ENCODE measurements at regions not wholly inside any gene's neighbourhood (a gene's known extent, or its start where the extent isn't known, plus 50 kb on each side); places are given as distances from the start of the nearest gene placed in this dataset.
"Not testable (repeated sequence)": the region's sequence is repeated elsewhere in the genome, so short reads cannot be mapped to it uniquely, and the experiment has no call there.

DNA sequence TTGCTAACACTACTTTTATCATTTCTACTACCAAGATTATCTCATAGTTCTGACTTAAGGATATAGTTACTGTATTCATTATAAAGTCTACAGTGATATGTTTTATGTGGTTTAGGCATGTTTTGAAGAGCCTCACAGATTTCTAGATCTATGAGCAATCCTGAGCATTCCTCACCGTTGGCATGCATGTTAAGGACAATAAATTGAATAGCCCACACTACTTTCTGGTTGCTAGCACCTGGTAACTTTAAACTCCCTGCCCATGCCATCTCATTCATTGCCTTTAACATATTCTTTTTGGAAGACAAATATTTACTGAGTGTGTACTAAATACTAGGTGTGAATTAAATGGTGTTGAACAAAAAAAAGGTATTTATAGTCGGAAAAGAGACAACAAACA, 868.1 kb upstream of the CDH9 start:
- DNase-seq, result no peak
- Mint-ChIP-seq H3K27me3 (no peaks in the 10 kb centered on the region), H3K4me3 (no peak overlapping the region), H3K9me3 (peaks cover 11 to 13% of the 10 kb centered on the region in 2 donors), H3K4me1 (no peaks in the 10 kb centered on the region), H3K36me3 (no peaks in the 10 kb centered on the region), H3K27ac (no peak overlapping the region)
- no peak for ATAC-seq (replicated peaks)

DNA sequence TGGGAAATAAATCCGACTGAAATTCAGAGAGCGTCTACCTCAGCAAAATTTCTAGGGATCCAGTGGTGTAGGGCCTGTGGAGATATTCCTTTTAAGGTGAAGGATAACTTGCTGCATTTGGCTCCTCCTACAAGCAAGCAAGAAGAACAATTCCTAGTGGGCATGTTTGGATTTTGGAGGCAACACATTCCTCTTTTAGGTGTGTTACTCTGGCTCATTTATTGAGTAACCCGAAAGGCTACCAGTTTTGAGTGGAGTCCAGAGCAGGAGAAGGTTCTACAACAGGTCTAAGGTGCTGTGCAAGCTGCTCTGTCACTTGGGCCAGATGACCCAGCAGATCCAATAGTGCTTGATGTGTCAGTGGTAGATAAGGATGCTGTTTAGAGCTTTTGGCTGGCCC, 862.4 kb upstream of the CDH9 start:
- Mint-ChIP-seq H3K4me3 (no peak overlapping the region), H3K9me3 (peaks cover 11 to 15% of the 10 kb centered on the region in 2 donors), H3K36me3 (no peaks in the 10 kb centered on the region), H3K27ac (no peak overlapping the region), H3K27me3 (no peaks in the 10 kb centered on the region), H3K4me1 (no peaks in the 10 kb centered on the region)
- no peak for DNase-seq
- no peak for ATAC-seq (replicated peaks)

DNA sequence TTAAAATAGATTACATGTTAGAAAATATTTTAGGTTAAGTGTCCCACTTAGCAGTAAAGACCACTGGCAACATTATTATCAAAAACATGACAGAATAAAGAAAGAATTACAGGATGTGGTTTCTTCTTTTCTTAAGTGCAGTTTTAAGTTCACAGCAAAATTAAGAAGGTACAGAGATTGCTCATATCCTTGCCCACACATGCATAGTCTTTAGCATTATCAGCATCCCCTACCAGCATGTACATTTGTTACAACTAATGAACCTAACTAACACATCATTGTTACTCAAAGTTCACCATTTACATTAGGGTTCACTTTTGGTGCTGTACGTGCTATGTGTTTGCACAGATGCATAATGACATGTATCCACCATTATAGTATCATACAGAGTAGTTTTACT, 837.7 kb upstream of the CDH9 start:
- no peaks in the 10 kb centered on the region for H3K36me3 Mint-ChIP-seq
- no peak overlapping the region for H3K27ac Mint-ChIP-seq
- H3K4me1 Mint-ChIP-seq, result no peaks in the 10 kb centered on the region
- peaks cover 11 to 15% of the 10 kb centered on the region in 2 donors for H3K9me3 Mint-ChIP-seq
- DNase-seq, result no peak
- no peaks in the 10 kb centered on the region for H3K27me3 Mint-ChIP-seq
- H3K4me3 Mint-ChIP-seq, result no peak overlapping the region
- no peak for ATAC-seq (replicated peaks)

DNA sequence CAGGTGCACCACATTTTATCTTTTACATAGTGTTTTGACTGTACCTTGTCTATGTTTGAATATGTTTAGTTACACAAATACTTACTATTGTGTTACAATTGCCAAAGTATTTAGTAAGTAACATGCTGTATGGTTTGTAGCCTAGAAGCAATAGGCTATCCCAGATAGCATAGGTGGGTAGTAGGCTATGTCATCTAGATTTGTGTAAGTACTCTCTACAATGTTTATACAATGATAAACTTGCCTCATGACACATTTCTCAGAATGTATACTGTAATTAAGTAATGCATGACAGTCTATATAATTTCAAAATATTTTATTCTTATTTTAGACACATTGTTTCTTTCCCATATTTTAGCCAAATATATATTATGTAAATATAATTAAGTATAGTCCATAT, 836.8 kb upstream of the CDH9 start:
- no peaks in the 10 kb centered on the region for H3K4me1 Mint-ChIP-seq
- no peak overlapping the region for H3K27ac Mint-ChIP-seq
- DNase-seq, result no peak
- ATAC-seq (replicated peaks), result no peak
- H3K36me3 Mint-ChIP-seq, result no peaks in the 10 kb centered on the region
- H3K4me3 Mint-ChIP-seq, result no peak overlapping the region
- H3K27me3 Mint-ChIP-seq, result no peaks in the 10 kb centered on the region
- peaks cover 11 to 13% of the 10 kb centered on the region in 2 donors for H3K9me3 Mint-ChIP-seq

DNA sequence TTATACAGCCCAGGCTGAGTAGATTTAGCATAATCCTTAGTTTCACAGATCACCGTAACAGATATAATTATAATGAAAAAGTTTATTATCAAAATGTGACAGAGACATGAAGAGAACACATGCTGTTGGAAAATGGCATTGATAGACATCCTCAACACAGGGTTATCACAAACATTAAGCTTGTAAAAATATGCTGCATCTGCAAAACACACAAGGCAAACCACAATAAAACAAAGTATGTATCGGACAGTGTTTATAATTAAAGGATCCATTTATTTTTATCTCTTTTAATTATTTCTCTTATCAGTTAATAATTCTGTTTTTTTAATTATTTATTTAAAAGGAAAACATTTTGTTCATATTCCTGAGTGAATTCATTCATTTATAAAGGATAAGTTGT, 829.9 kb upstream of the CDH9 start:
- no peak for ATAC-seq (replicated peaks)
- Mint-ChIP-seq H3K36me3 (no peaks in the 10 kb centered on the region), H3K4me3 (no peak overlapping the region), H3K27me3 (no peaks in the 10 kb centered on the region), H3K27ac (no peak overlapping the region), H3K9me3 (peaks cover 12 to 18% of the 10 kb centered on the region in 2 donors), H3K4me1 (no peaks in the 10 kb centered on the region)
- no peak for DNase-seq

DNA sequence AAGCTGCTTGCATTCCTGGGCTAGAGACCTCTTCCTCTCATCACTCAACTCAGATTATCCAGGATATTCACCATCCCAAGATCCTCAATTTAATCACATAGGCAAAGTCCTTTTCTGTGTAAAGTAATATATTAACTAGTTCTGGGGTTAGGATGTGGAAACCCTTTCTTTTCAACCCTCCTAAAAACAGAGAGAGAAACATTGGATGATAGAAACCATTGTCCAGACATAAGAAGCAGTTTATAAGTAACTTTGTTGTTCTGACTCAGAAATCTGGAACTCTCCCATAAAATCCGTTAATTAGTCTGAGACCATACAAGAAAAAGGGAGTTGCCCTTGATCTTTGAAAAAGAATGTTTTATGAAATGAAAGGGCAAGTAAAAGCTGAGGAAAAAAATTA, 817.1 kb upstream of the CDH9 start:
- ATAC-seq (replicated peaks), result no peak
- H3K4me1 Mint-ChIP-seq, result no peaks in the 10 kb centered on the region
- H3K36me3 Mint-ChIP-seq, result no peaks in the 10 kb centered on the region
- H3K4me3 Mint-ChIP-seq, result no peak overlapping the region
- H3K27ac Mint-ChIP-seq, result no peak overlapping the region
- H3K27me3 Mint-ChIP-seq, result no peaks in the 10 kb centered on the region
- peaks cover 0 to 2% of the 10 kb centered on the region in 2 donors for H3K9me3 Mint-ChIP-seq
- DNase-seq, result no peak

DNA sequence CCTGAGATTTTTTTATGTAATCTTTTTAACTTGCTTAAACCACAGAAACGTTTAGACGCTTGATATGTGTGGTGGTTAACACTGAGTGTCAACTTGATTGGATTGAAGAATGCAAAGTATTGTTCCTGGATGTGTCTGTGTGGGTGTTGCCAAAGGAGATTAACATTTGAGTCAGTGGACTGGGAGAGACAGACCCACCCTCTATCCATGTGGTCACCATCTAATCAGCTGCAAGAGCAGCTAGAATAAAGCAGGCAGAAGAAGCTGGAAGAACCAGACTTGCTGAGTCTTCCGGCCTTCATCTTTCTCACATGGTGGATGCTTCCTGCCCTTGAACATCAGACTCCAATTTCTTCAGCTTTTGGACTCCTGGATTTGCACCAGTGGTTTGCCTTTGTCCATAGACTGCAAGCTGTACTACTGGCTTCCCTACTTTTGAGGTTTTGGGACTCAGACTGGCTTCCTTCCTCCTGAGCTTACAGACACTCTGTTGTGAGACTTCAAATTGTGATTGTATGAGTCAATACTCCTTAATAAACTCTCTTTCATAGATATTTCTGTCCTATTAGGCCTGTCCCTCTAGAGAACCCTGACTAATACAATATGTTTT, 816.0 kb upstream of the CDH9 start:
- DNase-seq (no peak), ATAC-seq (replicated peaks) (no peak)
- Mint-ChIP-seq H3K27ac (no peak overlapping the region), H3K4me3 (no peak overlapping the region), H3K4me1 (no peaks in the 10 kb centered on the region), H3K36me3 (no peaks in the 10 kb centered on the region), H3K27me3 (no peaks in the 10 kb centered on the region), H3K9me3 (peaks cover 0 to 4% of the 10 kb centered on the region in 2 donors)

DNA sequence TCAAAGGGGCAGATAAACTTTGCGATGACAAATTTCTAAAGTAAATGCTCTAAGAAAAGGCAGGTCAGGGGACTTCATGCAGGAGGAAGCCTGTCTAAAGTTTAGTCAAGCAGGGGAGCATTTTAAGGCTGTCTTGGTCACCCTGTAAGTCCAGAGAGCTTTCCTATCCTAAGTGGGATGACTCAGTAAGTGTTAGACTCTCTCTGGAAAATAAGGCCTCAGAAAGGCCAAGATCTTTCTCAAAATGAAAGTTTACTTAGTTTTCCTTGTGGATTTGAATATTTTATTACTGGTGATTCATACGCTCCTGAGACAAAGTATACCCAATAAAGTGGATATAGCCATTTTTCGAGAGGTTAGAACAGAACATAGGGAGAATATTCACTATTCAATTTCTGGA, 806.9 kb upstream of the CDH9 start:
- no peak for DNase-seq
- Mint-ChIP-seq H3K4me1 (no peaks in the 10 kb centered on the region), H3K36me3 (no peaks in the 10 kb centered on the region), H3K4me3 (no peak overlapping the region), H3K27me3 (no peaks in the 10 kb centered on the region), H3K27ac (no peak overlapping the region), H3K9me3 (peaks cover 5 to 12% of the 10 kb centered on the region in 2 donors)
- ATAC-seq (replicated peaks), result no peak

DNA sequence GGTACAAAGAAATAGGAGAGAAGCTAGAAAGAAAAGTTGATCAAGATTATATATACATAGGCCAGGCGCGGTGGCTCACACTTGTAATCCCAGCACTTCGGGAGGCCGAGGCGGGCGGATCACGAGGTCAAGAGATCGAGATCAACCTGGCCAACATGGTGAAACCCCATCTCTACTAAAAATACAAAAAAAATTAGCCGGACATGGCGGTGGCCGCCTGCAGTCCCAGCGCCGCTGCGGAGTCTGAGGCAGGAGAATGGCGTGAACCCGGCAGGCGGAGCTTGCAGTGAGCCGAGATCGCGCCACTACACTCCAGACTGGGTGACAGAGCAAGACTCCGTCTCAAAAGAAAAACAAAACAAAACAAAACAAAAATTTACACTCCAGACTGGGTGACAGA, 798.3 kb upstream of the CDH9 start:
- not testable (repeated sequence) for H3K4me1 Mint-ChIP-seq; ATAC-seq (replicated peaks)

DNA sequence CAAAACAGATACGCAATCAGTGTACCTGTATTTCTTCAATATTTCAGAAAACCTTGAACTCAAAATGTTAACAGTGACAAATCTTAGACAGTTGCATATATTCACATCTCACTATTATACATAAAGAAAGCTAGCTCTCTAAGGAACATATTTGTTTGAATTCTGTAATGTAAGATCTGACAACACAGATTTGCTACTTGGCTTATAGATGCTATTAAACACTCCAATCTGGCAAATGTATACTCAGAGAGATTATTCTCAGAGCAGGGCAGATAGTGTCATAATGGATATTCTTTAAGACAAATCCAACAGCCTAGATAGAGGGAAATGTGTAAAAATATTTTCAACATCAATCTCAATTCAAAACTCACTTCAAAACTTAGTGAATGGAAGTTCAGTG, 794.5 kb upstream of the CDH9 start:
- Mint-ChIP-seq H3K4me3 (no peak overlapping the region), H3K27me3 (no peaks in the 10 kb centered on the region), H3K9me3 (peaks cover 7 to 8% of the 10 kb centered on the region in 2 donors), H3K27ac (no peak overlapping the region), H3K36me3 (no peaks in the 10 kb centered on the region), H3K4me1 (no peaks in the 10 kb centered on the region)
- no peak for DNase-seq
- no peak for ATAC-seq (replicated peaks)

More for the DNA sequence above, 798.3 kb upstream of the CDH9 start:
- H3K9me3 Mint-ChIP-seq, H3K27ac Mint-ChIP-seq, H3K4me3 Mint-ChIP-seq, H3K36me3 Mint-ChIP-seq, H3K27me3 Mint-ChIP-seq, DNase-seq: not testable (repeated sequence)

DNA sequence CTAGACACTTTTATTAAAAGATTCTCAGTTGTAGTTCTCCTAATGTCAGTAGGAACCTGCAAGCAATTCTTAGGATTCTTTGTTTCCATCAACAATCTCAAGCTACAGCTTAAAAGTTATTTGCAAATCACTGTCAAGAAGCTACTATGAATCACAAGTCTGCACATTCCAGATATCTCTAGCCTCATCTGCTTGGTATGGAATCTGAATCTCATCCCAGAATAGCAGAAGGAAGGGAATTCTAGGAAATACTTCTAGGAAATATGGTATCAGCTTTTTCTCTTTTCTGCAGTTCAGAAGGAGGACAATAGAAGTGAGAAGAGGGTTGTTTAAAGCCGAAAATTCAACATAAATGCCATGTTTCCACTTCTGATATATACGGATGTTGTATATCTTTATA, 792.2 kb upstream of the CDH9 start:
- Mint-ChIP-seq H3K4me3 (no peak overlapping the region), H3K9me3 (peaks cover 0 to 2% of the 10 kb centered on the region in 2 donors), H3K27ac (no peak overlapping the region), H3K36me3 (no peaks in the 10 kb centered on the region), H3K27me3 (no peaks in the 10 kb centered on the region), H3K4me1 (no peaks in the 10 kb centered on the region)
- ATAC-seq (replicated peaks) (no peak), DNase-seq (no peak)

DNA sequence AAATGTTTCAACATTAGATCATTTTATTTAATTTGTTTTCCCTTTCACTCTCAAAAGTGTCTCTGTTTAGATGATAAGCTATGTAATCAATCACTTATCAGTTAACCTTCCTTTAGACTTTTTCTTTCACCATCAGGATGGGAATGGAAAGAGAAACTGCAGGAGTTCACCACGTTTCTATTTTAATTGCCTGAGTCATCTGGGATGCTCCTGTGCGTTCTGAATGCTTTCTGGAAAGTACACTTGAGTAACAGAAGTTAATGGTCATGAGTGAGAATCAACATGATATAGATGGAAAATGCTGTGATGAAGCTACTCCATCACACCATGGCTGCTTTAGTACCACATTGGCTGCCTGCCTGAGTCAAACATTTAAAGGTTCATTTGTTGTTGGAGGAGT, 783.3 kb upstream of the CDH9 start:
- H3K4me1 Mint-ChIP-seq, result no peaks in the 10 kb centered on the region
- ATAC-seq (replicated peaks) (no peak), DNase-seq (no peak)
- H3K9me3 Mint-ChIP-seq, result peaks cover 6 to 9% of the 10 kb centered on the region in 2 donors
- no peak overlapping the region for H3K27ac Mint-ChIP-seq
- H3K27me3 Mint-ChIP-seq, result no peaks in the 10 kb centered on the region
- H3K36me3 Mint-ChIP-seq, result no peaks in the 10 kb centered on the region
- H3K4me3 Mint-ChIP-seq, result no peak overlapping the region

DNA sequence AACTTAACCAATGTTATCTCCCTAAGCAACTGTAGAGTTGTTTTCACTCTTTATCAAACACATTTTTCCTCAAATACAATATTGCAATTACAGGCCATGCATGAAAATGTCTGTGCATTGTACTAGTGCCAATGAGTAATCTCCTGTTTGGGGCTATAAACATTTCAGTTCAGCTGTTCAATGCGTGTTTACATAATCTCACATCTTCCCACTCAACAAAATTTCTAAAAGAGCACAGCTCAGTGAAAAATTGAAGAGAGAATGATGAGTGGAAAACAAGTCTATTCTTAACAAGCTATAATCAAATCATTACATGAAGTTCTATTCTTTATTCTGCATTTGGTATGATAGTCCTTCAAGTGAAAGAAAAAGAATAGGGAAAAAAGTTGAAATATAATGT, 780.5 kb upstream of the CDH9 start:
- DNase-seq, result no peak
- no peaks in the 10 kb centered on the region for H3K36me3 Mint-ChIP-seq
- ATAC-seq (replicated peaks), result no peak
- H3K27me3 Mint-ChIP-seq, result no peaks in the 10 kb centered on the region
- no peak overlapping the region for H3K27ac Mint-ChIP-seq
- peaks cover 11 to 15% of the 10 kb centered on the region in 2 donors for H3K9me3 Mint-ChIP-seq
- no peaks in the 10 kb centered on the region for H3K4me1 Mint-ChIP-seq
- H3K4me3 Mint-ChIP-seq, result no peak overlapping the region

DNA sequence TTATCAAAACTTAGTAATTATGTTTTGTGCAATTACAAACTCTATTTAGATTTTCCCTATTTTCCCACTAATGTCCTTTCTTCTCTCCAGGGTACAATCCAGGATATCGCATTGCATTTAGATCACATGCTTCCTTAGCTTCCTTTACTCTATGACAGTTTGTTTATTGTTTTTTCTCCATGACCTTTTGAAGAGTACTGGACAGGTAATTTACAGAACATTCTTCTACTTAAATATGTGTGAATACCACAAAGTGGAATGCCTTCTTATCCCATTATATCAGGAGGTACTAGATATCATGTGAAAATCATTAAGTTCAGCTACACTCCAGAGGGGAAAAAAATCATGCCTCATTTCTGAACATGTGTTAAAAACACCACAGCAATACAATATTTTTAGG, 776.6 kb upstream of the CDH9 start:
- Mint-ChIP-seq H3K9me3 (peaks cover 10 to 11% of the 10 kb centered on the region in 2 donors), H3K4me3 (no peak overlapping the region), H3K4me1 (no peaks in the 10 kb centered on the region), H3K27me3 (no peaks in the 10 kb centered on the region), H3K27ac (no peak overlapping the region), H3K36me3 (no peaks in the 10 kb centered on the region)
- no peak for DNase-seq
- ATAC-seq (replicated peaks), result no peak

DNA sequence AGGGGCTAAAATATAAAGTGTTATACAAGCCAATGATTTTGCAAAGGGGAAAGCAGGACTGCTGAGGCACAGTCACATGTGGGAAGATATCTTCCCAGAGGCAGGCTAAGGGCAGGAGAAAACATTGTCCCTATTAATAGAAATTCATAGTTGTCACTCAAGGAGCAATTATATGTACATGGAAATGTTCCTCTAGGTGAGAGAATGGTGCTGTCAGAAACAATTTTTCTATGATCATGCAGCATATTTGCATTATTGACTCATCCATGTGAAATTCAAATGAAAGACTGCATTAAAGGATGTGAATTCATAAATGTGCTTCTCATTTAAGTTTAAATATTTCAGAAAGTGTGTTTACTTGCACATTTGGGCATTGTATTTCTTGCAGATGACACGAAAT, 775.9 kb upstream of the CDH9 start:
- Mint-ChIP-seq H3K27ac (no peak overlapping the region), H3K4me1 (no peaks in the 10 kb centered on the region), H3K27me3 (no peaks in the 10 kb centered on the region), H3K36me3 (no peaks in the 10 kb centered on the region), H3K9me3 (peaks cover 11 to 13% of the 10 kb centered on the region in 2 donors), H3K4me3 (no peak overlapping the region)
- no peak for ATAC-seq (replicated peaks)
- DNase-seq, result no peak

DNA sequence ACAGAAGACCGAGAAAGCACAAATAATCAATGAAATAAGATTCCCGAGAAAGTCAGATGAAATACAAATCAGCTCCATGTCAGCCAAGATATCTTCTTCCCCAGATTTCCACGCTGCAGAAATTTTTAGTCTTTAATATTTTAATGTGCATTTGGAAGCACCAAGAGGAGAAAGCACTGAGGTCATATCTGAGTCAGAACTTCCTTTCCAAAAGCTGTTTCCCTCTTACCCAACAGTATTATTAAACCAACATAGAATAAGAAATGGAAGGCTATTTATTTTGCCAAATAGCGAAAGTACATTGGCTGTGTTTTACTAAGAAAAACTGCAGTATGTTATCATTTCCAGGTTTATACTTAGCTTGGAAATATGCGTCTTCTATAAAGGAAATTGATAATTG, 772.1 kb upstream of the CDH9 start:
- no peaks in the 10 kb centered on the region for H3K36me3 Mint-ChIP-seq
- no peak for ATAC-seq (replicated peaks)
- H3K4me3 Mint-ChIP-seq, result no peak overlapping the region
- no peaks in the 10 kb centered on the region for H3K4me1 Mint-ChIP-seq
- peaks cover 0 to 5% of the 10 kb centered on the region in 2 donors for H3K9me3 Mint-ChIP-seq
- no peaks in the 10 kb centered on the region for H3K27me3 Mint-ChIP-seq
- H3K27ac Mint-ChIP-seq, result no peak overlapping the region
- no peak for DNase-seq
